H9 (cell line): ENCODE measurements at regions not wholly inside any gene's neighbourhood (a gene's known extent, or its start where the extent isn't known, plus 50 kb on each side); places are given as distances from the start of the nearest gene placed in this dataset.

Experiments
- DNase-seq: peaks from one replicate; pipeline ENCODE4 v3.0.0-alpha.2; 2017
- H2AFZ ChIP-seq: one replicate; pipeline ENCODE4 v1.6.1; 2013; ENCODE audit warnings: mild to moderate bottlenecking, low read length, control low read depth, moderate library complexity
- H2AK5ac ChIP-seq: 2 replicates; pipeline ENCODE4 v1.6.1; 2013; ENCODE audit warnings: low read length, control low read depth, mixed read lengths; ENCODE audit not compliant: insufficient read length
- H2BK120ac ChIP-seq: one replicate; pipeline ENCODE4 v1.6.1; 2013; ENCODE audit warnings: low read depth, mild to moderate bottlenecking, low read length, control low read depth, inconsistent platforms; ENCODE audit not compliant: poor library complexity, severe bottlenecking
- H2BK12ac ChIP-seq: 2 replicates; pipeline ENCODE4 v1.6.1; 2013; ENCODE audit warnings: low read length, control low read depth, mixed read lengths, low read depth; ENCODE audit not compliant: insufficient read length
- H2BK15ac ChIP-seq: 2 replicates; pipeline ENCODE4 v1.6.1; 2013; ENCODE audit warnings: low read depth, low read length, control low read depth
- H2BK20ac ChIP-seq: one replicate; pipeline ENCODE4 v1.6.1; 2013; ENCODE audit warnings: low read depth, mild to moderate bottlenecking, low read length, control low read depth, inconsistent platforms; ENCODE audit not compliant: poor library complexity, severe bottlenecking
- H2BK5ac ChIP-seq: 2 replicates; pipeline ENCODE4 v1.6.1; 2013; ENCODE audit warnings: low read length, control low read depth, mixed read lengths; ENCODE audit not compliant: insufficient read length
- H3K14ac ChIP-seq: 2 replicates; pipeline ENCODE4 v1.6.1; 2013; ENCODE audit warnings: low read length, control low read depth; ENCODE audit not compliant: insufficient read depth
- H3K18ac ChIP-seq: 2 replicates; pipeline ENCODE4 v1.6.1; 2013; ENCODE audit warnings: low read depth, mild to moderate bottlenecking, mixed read lengths, low read length, control low read depth; ENCODE audit not compliant: insufficient read length
- H3K23ac ChIP-seq: 2 replicates; pipeline ENCODE4 v1.6.1; 2013; ENCODE audit warnings: low read length, control low read depth, mixed read lengths, low read depth; ENCODE audit not compliant: insufficient read length
- H3K23me2 ChIP-seq: 2 replicates; pipeline ENCODE4 v1.6.1; 2013; ENCODE audit warnings: low read depth, mild to moderate bottlenecking, mixed read lengths, low read length, control low read depth; ENCODE audit not compliant: insufficient read length, poor library complexity, severe bottlenecking
- H3K27ac ChIP-seq: 2 replicates; pipeline ENCODE4 v1.5.1; 2013; ENCODE audit warnings: low read length, control low read depth, mixed read lengths, low read depth; ENCODE audit not compliant: insufficient read length
- H3K27me3 ChIP-seq: 2 replicates; pipeline ENCODE4 v1.6.1; 2013; ENCODE audit warnings: low read length, control low read depth, inconsistent platforms; ENCODE audit not compliant: insufficient read depth
- H3K4ac ChIP-seq: 2 replicates; pipeline ENCODE4 v1.6.1; 2013; ENCODE audit warnings: low read depth, mild to moderate bottlenecking, control low read depth, inconsistent platforms, low read length, moderate library complexity
- H3K4me1 ChIP-seq: 2 replicates; pipeline ENCODE4 v1.6.1; 2013; ENCODE audit warnings: low read length, control low read depth, inconsistent platforms; ENCODE audit not compliant: insufficient read depth
- H3K4me2 ChIP-seq: 2 replicates; pipeline ENCODE4 v1.6.1; 2013; ENCODE audit warnings: low read length, control low read depth, mixed read lengths; ENCODE audit not compliant: insufficient read length, insufficient read depth
- H3K56ac ChIP-seq: 2 replicates; pipeline ENCODE4 v1.6.1; 2013; ENCODE audit warnings: low read depth, mild to moderate bottlenecking, mixed read lengths, low read length, control low read depth; ENCODE audit not compliant: insufficient read length
- H3K79me1 ChIP-seq: 2 replicates; pipeline ENCODE4 v1.6.1; 2013; ENCODE audit warnings: low read depth, mild to moderate bottlenecking, moderate library complexity, low read length, control low read depth, inconsistent platforms; ENCODE audit not compliant: insufficient read depth, poor library complexity, severe bottlenecking
- H3K79me2 ChIP-seq: 2 replicates; pipeline ENCODE4 v1.6.1; 2013; ENCODE audit warnings: low read length, control low read depth, inconsistent platforms; ENCODE audit not compliant: insufficient read depth
- H3K9ac ChIP-seq: 2 replicates; pipeline ENCODE4 v1.6.1; 2013; ENCODE audit warnings: low read length, control low read depth, mixed read lengths; ENCODE audit not compliant: insufficient read length; ENCODE audit errors: extremely low read depth
- H3K9me3 ChIP-seq: one replicate; pipeline ENCODE4 v1.6.1; 2013; ENCODE audit warnings: low read depth, low read length, inconsistent platforms; ENCODE audit not compliant: control insufficient read depth
- H3T11ph ChIP-seq: one replicate; pipeline ENCODE4 v1.6.1; 2013; ENCODE audit warnings: mild to moderate bottlenecking, low read length, control low read depth, inconsistent platforms
- H4K20me1 ChIP-seq: one replicate; pipeline ENCODE4 v1.6.1; 2013; ENCODE audit not compliant: control insufficient read depth, insufficient read length, insufficient read depth
- H4K5ac ChIP-seq: 2 replicates; pipeline ENCODE4 v1.6.1; 2013; ENCODE audit warnings: low read depth, mild to moderate bottlenecking, mixed read lengths, low read length, control low read depth; ENCODE audit not compliant: insufficient read length
- H4K8ac ChIP-seq: replicated peaks from 2 replicates; pipeline ENCODE4 v1.6.1; 2013; ENCODE audit warnings: low read length, control low read depth, mixed read lengths, low read depth; ENCODE audit not compliant: insufficient read length
- H4K91ac ChIP-seq: 2 replicates; pipeline ENCODE4 v1.6.1; 2013; ENCODE audit warnings: low read depth, mild to moderate bottlenecking, moderate library complexity, mixed read lengths, low read length, control low read depth; ENCODE audit not compliant: insufficient read length
- H3K27ac Mint-ChIP-seq, 3 experiments: 2 replicates in 2 of 3; 3 replicates in 1 of 3; pipeline ENCODE4 v1.8.0; 2020 to 2021; ENCODE audit warnings: mixed read lengths in 3 of 3, mild to moderate bottlenecking in 1 of 3, moderate library complexity in 1 of 3
- H3K27me3 Mint-ChIP-seq: 2 replicates; pipeline ENCODE4 v1.8.0; 2021; ENCODE audit warnings: low read depth, mild to moderate bottlenecking, moderate library complexity, mixed read lengths
- H3K36me3 Mint-ChIP-seq, 3 experiments: 2 replicates in 2 of 3; 3 replicates in 1 of 3; pipeline ENCODE4 v1.8.0; 2020 to 2021; ENCODE audit warnings: low read depth in 3 of 3, mixed read lengths in 3 of 3; ENCODE audit not compliant: insufficient read depth in 1 of 3
- H3K4me1 Mint-ChIP-seq, 2 experiments: 2 replicates each; pipeline ENCODE4 v1.8.0; 2020; ENCODE audit warnings: mixed read lengths in 2 of 2
- H3K4me3 Mint-ChIP-seq, 2 experiments: 2 replicates in 1 of 2; 3 replicates in 1 of 2; pipeline ENCODE4 v1.8.0; 2020 to 2021; ENCODE audit warnings: mild to moderate bottlenecking in 2 of 2, mixed read lengths in 2 of 2, moderate library complexity in 1 of 2
- H3K9me3 Mint-ChIP-seq, 2 experiments: 2 replicates in 1 of 2; 3 replicates in 1 of 2; pipeline ENCODE4 v1.8.0; 2020; ENCODE audit warnings: mild to moderate bottlenecking in 2 of 2, mixed read lengths in 2 of 2, moderate library complexity in 1 of 2
- CTCF ChIP-seq: fragments of 200-600 bp; sonication (generic); conservative IDR thresholded peaks from 3 replicates; pipeline ENCODE4 v1.8.0; 2021; ENCODE audit warnings: antibody characterized with exemption, mild to moderate bottlenecking
- whole genome bisulfite sequencing: extraction: QIAGEN DNeasy Blood & Tissue Kit; methylation state at CpG from one replicate; pipeline ENCODE4 v1.1.7; 2013; ENCODE audit warnings: missing lambda C conversion rate, low lambda C conversion rate, mixed read lengths; ENCODE audit not compliant: insufficient read length; ENCODE audit errors: extremely low coverage; 5-methylcytosine and 5-hydroxymethylcytosine counted together

- Mint-ChIP-seq H3K4me1 (peaks cover 19 to 38% of the 10 kb centered on the region in 2 experiments), H3K27me3 (peaks cover 5% of the 10 kb centered on the region), H3K36me3 (peaks cover 0 to 9% (median 2%) of the 10 kb centered on the region in 3 experiments; a peak in 2 of 7 replicates), H3K4me3 (no peak overlapping the region), H3K9me3 (no peaks in the 10 kb centered on the region; a peak in 1 of 5 replicates), H3K27ac (no peak overlapping the region)
- no peak overlapping the region for H2BK20ac ChIP-seq
- H2BK5ac ChIP-seq, result no peak overlapping the region
- H3K23ac ChIP-seq, result no peak overlapping the region
- no peak overlapping the region for H2AFZ ChIP-seq
- no peaks in the 10 kb centered on the region for H3K27me3 ChIP-seq
- DNase-seq, result no peak
- H4K20me1 ChIP-seq, result no peaks in the 10 kb centered on the region
- H2AK5ac ChIP-seq, result no peak overlapping the region
- no peak overlapping the region for H2BK12ac ChIP-seq
- H4K5ac ChIP-seq, result no peak overlapping the region
- H3K14ac ChIP-seq, result no peak overlapping the region
- H2BK120ac ChIP-seq, result no peak overlapping the region
- H4K8ac ChIP-seq, result no peak overlapping the region
- no peaks in the 10 kb centered on the region for H3K79me2 ChIP-seq
- no peak overlapping the region for H3T11ph ChIP-seq
- no peak overlapping the region for H3K9ac ChIP-seq
- no peaks in the 10 kb centered on the region for H3K79me1 ChIP-seq
- H3K18ac ChIP-seq, result no peak overlapping the region
- WGBS, result no CpG with 5 or more reads among the region's 8 CpGs
- H2BK15ac ChIP-seq, result no peak overlapping the region
- H3K23me2 ChIP-seq, result no peaks in the 10 kb centered on the region
- no peak for TF ChIP-seq CTCF
- H3K4me1 ChIP-seq, result 0 out of 2 replicates have a peak, but pooled peaks cover 3% of the 10 kb centered on the region
- no peak overlapping the region for H4K91ac ChIP-seq
- no peaks in the 10 kb centered on the region for H3K9me3 ChIP-seq
- H3K56ac ChIP-seq, result no peak overlapping the region
- no peak overlapping the region for H3K4me2 ChIP-seq
- H3K27ac ChIP-seq, result no peak overlapping the region
- no peak overlapping the region for H3K4ac ChIP-seq
These were observed 390.9 kb upstream of the SULF2 start for GRCh38 chr20:48176139-48176538.
